H9 (cell line): ENCODE measurements at regions not wholly inside any gene's neighbourhood (a gene's known extent, or its start where the extent isn't known, plus 50 kb on each side); places are given as distances from the start of the nearest gene placed in this dataset.
A peak's percentile ranks its signal among the peaks of the same experiment; 100 is the strongest.

Experiments
- DNase-seq: peaks from one replicate; pipeline ENCODE4 v3.0.0-alpha.2; 2017
- H2AFZ ChIP-seq: one replicate; pipeline ENCODE4 v1.6.1; 2013; ENCODE audit warnings: mild to moderate bottlenecking, low read length, control low read depth, moderate library complexity
- H2AK5ac ChIP-seq: 2 replicates; pipeline ENCODE4 v1.6.1; 2013; ENCODE audit warnings: low read length, control low read depth, mixed read lengths; ENCODE audit not compliant: insufficient read length
- H2BK120ac ChIP-seq: one replicate; pipeline ENCODE4 v1.6.1; 2013; ENCODE audit warnings: low read depth, mild to moderate bottlenecking, low read length, control low read depth, inconsistent platforms; ENCODE audit not compliant: poor library complexity, severe bottlenecking
- H2BK12ac ChIP-seq: 2 replicates; pipeline ENCODE4 v1.6.1; 2013; ENCODE audit warnings: low read length, control low read depth, mixed read lengths, low read depth; ENCODE audit not compliant: insufficient read length
- H2BK15ac ChIP-seq: 2 replicates; pipeline ENCODE4 v1.6.1; 2013; ENCODE audit warnings: low read depth, low read length, control low read depth
- H2BK20ac ChIP-seq: one replicate; pipeline ENCODE4 v1.6.1; 2013; ENCODE audit warnings: low read depth, mild to moderate bottlenecking, low read length, control low read depth, inconsistent platforms; ENCODE audit not compliant: poor library complexity, severe bottlenecking
- H2BK5ac ChIP-seq: 2 replicates; pipeline ENCODE4 v1.6.1; 2013; ENCODE audit warnings: low read length, control low read depth, mixed read lengths; ENCODE audit not compliant: insufficient read length
- H3K14ac ChIP-seq: 2 replicates; pipeline ENCODE4 v1.6.1; 2013; ENCODE audit warnings: low read length, control low read depth; ENCODE audit not compliant: insufficient read depth
- H3K18ac ChIP-seq: 2 replicates; pipeline ENCODE4 v1.6.1; 2013; ENCODE audit warnings: low read depth, mild to moderate bottlenecking, mixed read lengths, low read length, control low read depth; ENCODE audit not compliant: insufficient read length
- H3K23ac ChIP-seq: 2 replicates; pipeline ENCODE4 v1.6.1; 2013; ENCODE audit warnings: low read length, control low read depth, mixed read lengths, low read depth; ENCODE audit not compliant: insufficient read length
- H3K23me2 ChIP-seq: 2 replicates; pipeline ENCODE4 v1.6.1; 2013; ENCODE audit warnings: low read depth, mild to moderate bottlenecking, mixed read lengths, low read length, control low read depth; ENCODE audit not compliant: insufficient read length, poor library complexity, severe bottlenecking
- H3K27ac ChIP-seq: 2 replicates; pipeline ENCODE4 v1.5.1; 2013; ENCODE audit warnings: low read length, control low read depth, mixed read lengths, low read depth; ENCODE audit not compliant: insufficient read length
- H3K27me3 ChIP-seq: 2 replicates; pipeline ENCODE4 v1.6.1; 2013; ENCODE audit warnings: low read length, control low read depth, inconsistent platforms; ENCODE audit not compliant: insufficient read depth
- H3K4ac ChIP-seq: 2 replicates; pipeline ENCODE4 v1.6.1; 2013; ENCODE audit warnings: low read depth, mild to moderate bottlenecking, control low read depth, inconsistent platforms, low read length, moderate library complexity
- H3K4me1 ChIP-seq: 2 replicates; pipeline ENCODE4 v1.6.1; 2013; ENCODE audit warnings: low read length, control low read depth, inconsistent platforms; ENCODE audit not compliant: insufficient read depth
- H3K4me2 ChIP-seq: 2 replicates; pipeline ENCODE4 v1.6.1; 2013; ENCODE audit warnings: low read length, control low read depth, mixed read lengths; ENCODE audit not compliant: insufficient read length, insufficient read depth
- H3K56ac ChIP-seq: 2 replicates; pipeline ENCODE4 v1.6.1; 2013; ENCODE audit warnings: low read depth, mild to moderate bottlenecking, mixed read lengths, low read length, control low read depth; ENCODE audit not compliant: insufficient read length
- H3K79me1 ChIP-seq: 2 replicates; pipeline ENCODE4 v1.6.1; 2013; ENCODE audit warnings: low read depth, mild to moderate bottlenecking, moderate library complexity, low read length, control low read depth, inconsistent platforms; ENCODE audit not compliant: insufficient read depth, poor library complexity, severe bottlenecking
- H3K79me2 ChIP-seq: 2 replicates; pipeline ENCODE4 v1.6.1; 2013; ENCODE audit warnings: low read length, control low read depth, inconsistent platforms; ENCODE audit not compliant: insufficient read depth
- H3K9ac ChIP-seq: 2 replicates; pipeline ENCODE4 v1.6.1; 2013; ENCODE audit warnings: low read length, control low read depth, mixed read lengths; ENCODE audit not compliant: insufficient read length; ENCODE audit errors: extremely low read depth
- H3K9me3 ChIP-seq: one replicate; pipeline ENCODE4 v1.6.1; 2013; ENCODE audit warnings: low read depth, low read length, inconsistent platforms; ENCODE audit not compliant: control insufficient read depth
- H3T11ph ChIP-seq: one replicate; pipeline ENCODE4 v1.6.1; 2013; ENCODE audit warnings: mild to moderate bottlenecking, low read length, control low read depth, inconsistent platforms
- H4K20me1 ChIP-seq: one replicate; pipeline ENCODE4 v1.6.1; 2013; ENCODE audit not compliant: control insufficient read depth, insufficient read length, insufficient read depth
- H4K5ac ChIP-seq: 2 replicates; pipeline ENCODE4 v1.6.1; 2013; ENCODE audit warnings: low read depth, mild to moderate bottlenecking, mixed read lengths, low read length, control low read depth; ENCODE audit not compliant: insufficient read length
- H4K8ac ChIP-seq: replicated peaks from 2 replicates; pipeline ENCODE4 v1.6.1; 2013; ENCODE audit warnings: low read length, control low read depth, mixed read lengths, low read depth; ENCODE audit not compliant: insufficient read length
- H4K91ac ChIP-seq: 2 replicates; pipeline ENCODE4 v1.6.1; 2013; ENCODE audit warnings: low read depth, mild to moderate bottlenecking, moderate library complexity, mixed read lengths, low read length, control low read depth; ENCODE audit not compliant: insufficient read length
- H3K27ac Mint-ChIP-seq, 3 experiments: 2 replicates in 2 of 3; 3 replicates in 1 of 3; pipeline ENCODE4 v1.8.0; 2020 to 2021; ENCODE audit warnings: mixed read lengths in 3 of 3, mild to moderate bottlenecking in 1 of 3, moderate library complexity in 1 of 3
- H3K27me3 Mint-ChIP-seq: 2 replicates; pipeline ENCODE4 v1.8.0; 2021; ENCODE audit warnings: low read depth, mild to moderate bottlenecking, moderate library complexity, mixed read lengths
- H3K36me3 Mint-ChIP-seq, 3 experiments: 2 replicates in 2 of 3; 3 replicates in 1 of 3; pipeline ENCODE4 v1.8.0; 2020 to 2021; ENCODE audit warnings: low read depth in 3 of 3, mixed read lengths in 3 of 3; ENCODE audit not compliant: insufficient read depth in 1 of 3
- H3K4me1 Mint-ChIP-seq, 2 experiments: 2 replicates each; pipeline ENCODE4 v1.8.0; 2020; ENCODE audit warnings: mixed read lengths in 2 of 2
- H3K4me3 Mint-ChIP-seq, 2 experiments: 2 replicates in 1 of 2; 3 replicates in 1 of 2; pipeline ENCODE4 v1.8.0; 2020 to 2021; ENCODE audit warnings: mild to moderate bottlenecking in 2 of 2, mixed read lengths in 2 of 2, moderate library complexity in 1 of 2
- H3K9me3 Mint-ChIP-seq, 2 experiments: 2 replicates in 1 of 2; 3 replicates in 1 of 2; pipeline ENCODE4 v1.8.0; 2020; ENCODE audit warnings: mild to moderate bottlenecking in 2 of 2, mixed read lengths in 2 of 2, moderate library complexity in 1 of 2
- CTCF ChIP-seq: fragments of 200-600 bp; sonication (generic); conservative IDR thresholded peaks from 3 replicates; pipeline ENCODE4 v1.8.0; 2021; ENCODE audit warnings: antibody characterized with exemption, mild to moderate bottlenecking
- WGBS: extraction: QIAGEN DNeasy Blood & Tissue Kit; methylation state at CpG from one replicate; pipeline ENCODE4 v1.1.7; 2013; ENCODE audit warnings: missing lambda C conversion rate, low lambda C conversion rate, mixed read lengths; ENCODE audit not compliant: insufficient read length; ENCODE audit errors: extremely low coverage; 5-methylcytosine and 5-hydroxymethylcytosine counted together

GRCh38 chr17:33582661-33583060 is 289.6 kb upstream of the ASIC2 start:
- H3K27me3 ChIP-seq = no peaks in the 10 kb centered on the region
- H3K18ac ChIP-seq = no peak overlapping the region
- no peak overlapping the region for H2BK20ac ChIP-seq
- H4K20me1 ChIP-seq = no peaks in the 10 kb centered on the region
- TF ChIP-seq CTCF = no peak
- H3K9me3 Mint-ChIP-seq = peaks cover 3 to 6% of the 10 kb centered on the region in 2 experiments; a peak in 4 of 5 replicates
- H3K4me2 ChIP-seq = peak overlapping the region; percentile 4
- no peak overlapping the region for H3T11ph ChIP-seq
- H2AK5ac ChIP-seq = no peak overlapping the region
- H3K14ac ChIP-seq = no peak overlapping the region
- H3K27ac ChIP-seq = no peak overlapping the region
- H3K4me1 Mint-ChIP-seq = peaks cover 24 to 36% of the 10 kb centered on the region in 2 experiments
- peak overlapping the region in 2 of 3 experiments; percentile 27 to 44; a peak in 2 of 7 replicates for H3K27ac Mint-ChIP-seq
- peaks cover 4% of the 10 kb centered on the region; the same call in 1 of the 2 replicates for H3K4me1 ChIP-seq
- peaks cover 3 to 13% (median 8%) of the 10 kb centered on the region in 3 experiments; a peak in 6 of 7 replicates for H3K36me3 Mint-ChIP-seq
- peak overlapping the region; percentile 9 to 30; a peak in 2 of 5 replicates for H3K4me3 Mint-ChIP-seq
- no peak overlapping the region for H3K56ac ChIP-seq
- no peak overlapping the region for H2BK5ac ChIP-seq
- H3K79me2 ChIP-seq = no peaks in the 10 kb centered on the region
- H3K9me3 ChIP-seq = no peaks in the 10 kb centered on the region
- no peak overlapping the region for H3K23ac ChIP-seq
- H3K79me1 ChIP-seq = no peaks in the 10 kb centered on the region
- H2AFZ ChIP-seq = no peak overlapping the region
- no peak overlapping the region for H3K4ac ChIP-seq
- no peak overlapping the region for H4K5ac ChIP-seq
- no peak overlapping the region for H4K91ac ChIP-seq
- H2BK15ac ChIP-seq = no peak overlapping the region
- no peaks in the 10 kb centered on the region for H3K23me2 ChIP-seq
- H3K9ac ChIP-seq = no peak overlapping the region
- peaks cover 4% of the 10 kb centered on the region for H3K27me3 Mint-ChIP-seq
- no CpG with 5 or more reads among the region's 2 CpGs for WGBS
- H2BK12ac ChIP-seq = no peak overlapping the region
- no peak overlapping the region for H2BK120ac ChIP-seq
- H4K8ac ChIP-seq = no peak overlapping the region
- no peak for DNase-seq
